HEK293 (cell line): ENCODE measurements at regions not wholly inside any gene's neighbourhood (a gene's known extent, or its start where the extent isn't known, plus 50 kb on each side); places are given as distances from the start of the nearest gene placed in this dataset.

ENCODE experiments used
- CTCF ChIA-PET: fragments of 350-600 bp; formaldehyde crosslinking; extraction: SDS; loops from one replicate; lab custom pipeline; 2021; ENCODE audit warnings: antibody characterized with exemption; lab: Yijun Ruan, JAX
- POLR2A ChIA-PET: fragments of 300-600 bp; formaldehyde crosslinking; extraction: SDS; loops from one replicate; lab custom pipeline; 2020; ENCODE audit warnings: antibody characterized with exemption, inconsistent platforms; lab: Yijun Ruan, JAX
- H3K27ac ChIP-seq: fragments of 200-500 bp; sonication (Bioruptor generic); 2 replicates; pipeline ENCODE4 v1.5.1; 2014; ENCODE audit warnings: low read depth, low read length, control low read depth, inconsistent platforms; ENCODE audit errors: extremely low read depth
- H3K36me3 ChIP-seq, 2 experiments: fragments of 200-500 bp in 1 of 2; sonication (Bioruptor generic) in 1 of 2; 1 replicate in 1 of 2; 2 replicates in 1 of 2; pipeline ENCODE4 v1.5.1; 2014 to 2017; ENCODE audit warnings: inconsistent platforms in 2 of 2, low read length in 2 of 2; ENCODE audit not compliant: control insufficient read depth in 2 of 2, insufficient read depth in 1 of 2
- H3K4me1 ChIP-seq: fragments of 200-500 bp; sonication (Bioruptor generic); 2 replicates; pipeline ENCODE4 v1.5.1; 2014; ENCODE audit warnings: mild to moderate bottlenecking, low read length, inconsistent platforms; ENCODE audit not compliant: control insufficient read depth, insufficient read depth
- H3K4me3 ChIP-seq: 2 replicates; pipeline ENCODE4 v1.5.1; 2011; ENCODE audit warnings: low read depth, mild to moderate bottlenecking, control low read depth, low read length, moderate library complexity
- H3K9me3 ChIP-seq: fragments of 200-500 bp; sonication (Bioruptor generic); 2 replicates; pipeline ENCODE4 v1.5.1; 2014; ENCODE audit warnings: low read depth, low read length, inconsistent platforms; ENCODE audit not compliant: control insufficient read depth, insufficient read depth
- EGR2 ChIP-seq: fragments of 450-650 bp; formaldehyde crosslinking; IDR thresholded peaks from 2 replicates; pipeline ENCODE4 v1.5.1; 2016; ENCODE audit warnings: low read depth, missing biosample characterization, missing genetic modification characterization
- GLIS1 ChIP-seq: fragments of 450-650 bp; formaldehyde crosslinking; IDR thresholded peaks from 2 replicates; pipeline ENCODE4 v1.5.1; 2016; ENCODE audit warnings: missing biosample characterization, missing genetic modification characterization
- KLF16 ChIP-seq: fragments of 450-650 bp; formaldehyde crosslinking; IDR thresholded peaks from 2 replicates; pipeline ENCODE4 v1.5.1; 2017; ENCODE audit warnings: missing biosample characterization, missing genetic modification characterization
- SP2 ChIP-seq: fragments of 450-650 bp; formaldehyde crosslinking; IDR thresholded peaks from 2 replicates; pipeline ENCODE4 v1.5.1; 2016; ENCODE audit warnings: missing biosample characterization, missing genetic modification characterization
- ZBTB20 ChIP-seq: fragments of 450-650 bp; formaldehyde crosslinking; IDR thresholded peaks from 2 replicates; pipeline ENCODE4 v1.5.1; 2016; ENCODE audit warnings: missing biosample characterization, missing genetic modification characterization
- ZBTB7A ChIP-seq: fragments of 450-650 bp; formaldehyde crosslinking; IDR thresholded peaks from 2 replicates; pipeline ENCODE4 v1.5.1; 2016; ENCODE audit warnings: low read depth, missing biosample characterization, missing genetic modification characterization
- ZNF155 ChIP-seq: fragments of 450-650 bp; formaldehyde crosslinking; IDR thresholded peaks from 2 replicates; pipeline ENCODE4 v1.5.1; 2016; ENCODE audit warnings: missing biosample characterization, missing genetic modification characterization
- ZNF16 ChIP-seq: fragments of 450-650 bp; formaldehyde crosslinking; IDR thresholded peaks from 2 replicates; pipeline ENCODE4 v1.5.1; 2016; ENCODE audit warnings: low read depth, missing biosample characterization, missing genetic modification characterization
- ZNF174 ChIP-seq: fragments of 450-650 bp; formaldehyde crosslinking; IDR thresholded peaks from 2 replicates; pipeline ENCODE4 v1.5.0; 2017; ENCODE audit warnings: missing biosample characterization, mild to moderate bottlenecking, missing genetic modification characterization
- ZNF175 ChIP-seq: fragments of 450-650 bp; formaldehyde crosslinking; IDR thresholded peaks from 2 replicates; pipeline ENCODE4 v1.5.1; 2016; ENCODE audit warnings: missing biosample characterization, missing genetic modification characterization
- ZNF2 ChIP-seq: fragments of 450-650 bp; formaldehyde crosslinking; IDR thresholded peaks from 2 replicates; pipeline ENCODE4 v1.5.1; 2016; ENCODE audit warnings: missing biosample characterization, missing genetic modification characterization
- ZNF221 ChIP-seq: fragments of 450-650 bp; formaldehyde crosslinking; IDR thresholded peaks from 2 replicates; pipeline ENCODE4 v1.5.1; 2017; ENCODE audit warnings: missing biosample characterization, missing genetic modification characterization, borderline replicate concordance
- ZNF292 ChIP-seq: fragments of 450-650 bp; formaldehyde crosslinking; IDR thresholded peaks from 2 replicates; pipeline ENCODE4 v1.5.1; 2016; ENCODE audit warnings: low read depth, missing biosample characterization, missing genetic modification characterization, borderline replicate concordance
- ZNF302 ChIP-seq: fragments of 450-650 bp; formaldehyde crosslinking; IDR thresholded peaks from 2 replicates; pipeline ENCODE4 v1.5.1; 2016; ENCODE audit warnings: missing biosample characterization, missing genetic modification characterization, low read depth
- ZNF341 ChIP-seq: fragments of 450-650 bp; formaldehyde crosslinking; IDR thresholded peaks from 2 replicates; pipeline ENCODE4; 2016; ENCODE audit warnings: low read depth, missing biosample characterization, missing genetic modification characterization
- ZNF366 ChIP-seq: fragments of 450-650 bp; formaldehyde crosslinking; conservative IDR thresholded peaks from 2 replicates; pipeline ENCODE4 v1.5.1; 2016; ENCODE audit warnings: missing biosample characterization, missing genetic modification characterization
- ZNF391 ChIP-seq: fragments of 450-650 bp; formaldehyde crosslinking; IDR thresholded peaks from 2 replicates; pipeline ENCODE4 v1.5.1; 2016; ENCODE audit warnings: low read depth, missing biosample characterization, missing genetic modification characterization, borderline replicate concordance
- ZNF521 ChIP-seq: fragments of 450-650 bp; formaldehyde crosslinking; IDR thresholded peaks from 2 replicates; pipeline ENCODE4 v1.5.1; 2017; ENCODE audit warnings: missing biosample characterization, mild to moderate bottlenecking, missing genetic modification characterization
- ZNF658 ChIP-seq: fragments of 450-650 bp; formaldehyde crosslinking; IDR thresholded peaks from 2 replicates; pipeline ENCODE4; 2016; ENCODE audit warnings: missing biosample characterization, missing genetic modification characterization
- ZNF670 ChIP-seq: fragments of 450-650 bp; formaldehyde crosslinking; IDR thresholded peaks from 2 replicates; pipeline ENCODE4 v1.5.1; 2016; ENCODE audit warnings: missing biosample characterization, missing genetic modification characterization, low read depth
- ZNF792 ChIP-seq: fragments of 450-650 bp; formaldehyde crosslinking; IDR thresholded peaks from 2 replicates; pipeline ENCODE4 v1.5.1; 2016; ENCODE audit warnings: missing biosample characterization, missing genetic modification characterization
- ZSCAN16 ChIP-seq: fragments of 450-650 bp; formaldehyde crosslinking; IDR thresholded peaks from 2 replicates; pipeline ENCODE4 v1.5.1; 2016; ENCODE audit warnings: missing biosample characterization, missing genetic modification characterization
- TF ChIP-seq, protein P1 (sequence below): fragments of 450-650 bp; formaldehyde crosslinking; conservative IDR thresholded peaks from 2 replicates; pipeline ENCODE4 v1.5.1; 2016; ENCODE audit warnings: low read depth, missing biosample characterization, missing genetic modification characterization
- TF ChIP-seq, protein P2 (sequence below): fragments of 450-650 bp; formaldehyde crosslinking; IDR thresholded peaks from 2 replicates; pipeline ENCODE4 v1.5.1; 2017; ENCODE audit warnings: missing biosample characterization, missing genetic modification characterization

DNA sequence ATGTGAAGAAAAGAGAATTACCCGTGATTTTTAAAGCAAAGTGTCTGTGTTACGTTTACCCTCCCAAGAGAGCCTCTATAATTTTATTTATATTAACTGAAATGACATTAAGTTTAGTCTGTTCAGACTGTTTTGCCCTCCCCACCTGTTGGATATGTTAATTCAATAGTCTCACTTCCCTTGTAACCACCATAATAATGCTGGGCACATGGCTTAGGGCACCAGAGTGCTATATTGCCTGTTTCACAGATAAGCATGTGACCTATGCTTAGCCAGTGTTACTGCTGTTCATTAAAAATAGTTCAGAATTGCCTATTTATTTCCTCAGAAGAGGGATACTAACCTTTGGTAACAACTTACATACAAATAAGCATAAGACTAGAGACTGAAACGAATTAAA is 446.2 kb downstream of the FAT4 start:
- ChIA-PET POLR2A (no interaction called here), CTCF (no interaction called here)
- no peak overlapping the region for H3K27ac ChIP-seq

DNA sequence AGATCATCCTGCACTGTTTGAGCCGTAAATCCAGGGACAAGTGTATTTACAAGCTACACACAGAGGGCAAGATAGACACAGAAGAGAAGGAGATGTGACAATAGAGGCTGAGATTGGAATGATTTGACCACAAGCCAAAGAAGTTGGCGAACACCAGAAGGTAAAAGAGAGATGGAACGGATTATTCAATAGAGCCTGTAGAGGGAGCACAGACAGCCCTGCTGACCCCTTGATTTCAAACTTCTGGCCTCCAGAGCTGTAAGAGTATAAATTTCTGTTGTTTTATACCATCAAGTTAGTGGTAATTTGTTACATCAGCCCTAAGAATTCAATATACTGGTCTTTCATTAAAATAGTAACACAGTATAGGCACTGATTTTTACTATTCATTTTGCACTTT is 447.8 kb downstream of the FAT4 start:
- CTCF ChIA-PET = interaction anchor here (0.6 to 1.7 kb wide), 2 partner anchors 11 to 158 kb away, joined by 3 to 4 read pairs; no protein-coding TSS in a partner anchor

More for the DNA sequence above, 446.2 kb downstream of the FAT4 start:
- H3K4me3 ChIP-seq = no peak overlapping the region
- no peaks in the 10 kb centered on the region for H3K36me3 ChIP-seq
- no peaks in the 10 kb centered on the region for H3K4me1 ChIP-seq
- no peaks in the 10 kb centered on the region for H3K9me3 ChIP-seq
- TF ChIP-seq ZNF341 (tag by site-specific recombination) (no peak), ZNF521 (no peak), ZNF174 (tag by site-specific recombination) (no peak), ZBTB20 (tag by site-specific recombination) (no peak), ZNF658 (tag by site-specific recombination) (no peak), SP2 (tag by site-specific recombination) (no peak), ZNF792 (tag by site-specific recombination) (no peak)

More for the DNA sequence above, 447.8 kb downstream of the FAT4 start:
- Histone ChIP-seq H3K9me3 (no peaks in the 10 kb centered on the region), H3K27ac (no peak overlapping the region), H3K4me1 (no peaks in the 10 kb centered on the region), H3K4me3 (no peak overlapping the region), H3K36me3 (no peaks in the 10 kb centered on the region)
- TF ChIP-seq ZBTB7A (no peak), ZNF292 (tag by site-specific recombination) (no peak), ZNF155 (tag by site-specific recombination) (no peak), ZNF670 (tag by site-specific recombination) (no peak), KLF16 (tag by site-specific recombination) (no peak), EGR2 (tag by site-specific recombination) (no peak), ZNF302 (tag by site-specific recombination) (no peak), ZNF221 (tag by site-specific recombination) (no peak), ZSCAN16 (tag by site-specific recombination) (no peak), ZNF391 (no peak), GLIS1 (tag by site-specific recombination) (no peak), ZNF175 (tag by site-specific recombination) (no peak), ZNF16 (tag by site-specific recombination) (no peak), ZNF366 (tag by site-specific recombination) (no peak), ZNF2 (tag by site-specific recombination) (no peak)
- TF ChIP-seq, protein P1, sequence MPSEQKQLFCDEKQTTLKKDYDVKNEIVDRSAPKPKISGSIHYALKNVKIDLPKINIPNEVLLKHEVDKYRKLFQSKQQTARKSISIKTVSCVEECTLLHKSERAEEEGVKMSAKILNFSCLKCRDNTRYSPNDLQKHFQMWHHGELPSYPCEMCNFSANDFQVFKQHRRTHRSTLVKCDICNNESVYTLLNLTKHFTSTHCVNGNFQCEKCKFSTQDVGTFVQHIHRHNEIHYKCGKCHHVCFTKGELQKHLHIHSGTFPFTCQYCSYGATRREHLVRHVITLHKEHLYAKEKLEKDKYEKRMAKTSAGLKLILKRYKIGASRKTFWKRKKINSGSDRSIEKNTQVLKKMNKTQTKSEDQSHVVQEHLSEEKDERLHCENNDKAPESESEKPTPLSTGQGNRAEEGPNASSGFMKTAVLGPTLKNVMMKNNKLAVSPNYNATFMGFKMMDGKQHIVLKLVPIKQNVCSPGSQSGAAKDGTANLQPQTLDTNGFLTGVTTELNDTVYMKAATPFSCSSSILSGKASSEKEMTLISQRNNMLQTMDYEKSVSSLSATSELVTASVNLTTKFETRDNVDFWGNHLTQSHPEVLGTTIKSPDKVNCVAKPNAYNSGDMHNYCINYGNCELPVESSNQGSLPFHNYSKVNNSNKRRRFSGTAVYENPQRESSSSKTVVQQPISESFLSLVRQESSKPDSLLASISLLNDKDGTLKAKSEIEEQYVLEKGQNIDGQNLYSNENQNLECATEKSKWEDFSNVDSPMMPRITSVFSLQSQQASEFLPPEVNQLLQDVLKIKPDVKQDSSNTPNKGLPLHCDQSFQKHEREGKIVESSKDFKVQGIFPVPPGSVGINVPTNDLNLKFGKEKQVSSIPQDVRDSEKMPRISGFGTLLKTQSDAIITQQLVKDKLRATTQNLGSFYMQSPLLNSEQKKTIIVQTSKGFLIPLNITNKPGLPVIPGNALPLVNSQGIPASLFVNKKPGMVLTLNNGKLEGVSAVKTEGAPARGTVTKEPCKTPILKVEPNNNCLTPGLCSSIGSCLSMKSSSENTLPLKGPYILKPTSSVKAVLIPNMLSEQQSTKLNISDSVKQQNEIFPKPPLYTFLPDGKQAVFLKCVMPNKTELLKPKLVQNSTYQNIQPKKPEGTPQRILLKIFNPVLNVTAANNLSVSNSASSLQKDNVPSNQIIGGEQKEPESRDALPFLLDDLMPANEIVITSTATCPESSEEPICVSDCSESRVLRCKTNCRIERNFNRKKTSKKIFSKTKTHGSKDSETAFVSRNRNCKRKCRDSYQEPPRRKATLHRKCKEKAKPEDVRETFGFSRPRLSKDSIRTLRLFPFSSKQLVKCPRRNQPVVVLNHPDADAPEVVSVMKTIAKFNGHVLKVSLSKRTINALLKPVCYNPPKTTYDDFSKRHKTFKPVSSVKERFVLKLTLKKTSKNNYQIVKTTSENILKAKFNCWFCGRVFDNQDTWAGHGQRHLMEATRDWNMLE (tag by site-specific recombination) = no peak
- TF ChIP-seq, protein P2, sequence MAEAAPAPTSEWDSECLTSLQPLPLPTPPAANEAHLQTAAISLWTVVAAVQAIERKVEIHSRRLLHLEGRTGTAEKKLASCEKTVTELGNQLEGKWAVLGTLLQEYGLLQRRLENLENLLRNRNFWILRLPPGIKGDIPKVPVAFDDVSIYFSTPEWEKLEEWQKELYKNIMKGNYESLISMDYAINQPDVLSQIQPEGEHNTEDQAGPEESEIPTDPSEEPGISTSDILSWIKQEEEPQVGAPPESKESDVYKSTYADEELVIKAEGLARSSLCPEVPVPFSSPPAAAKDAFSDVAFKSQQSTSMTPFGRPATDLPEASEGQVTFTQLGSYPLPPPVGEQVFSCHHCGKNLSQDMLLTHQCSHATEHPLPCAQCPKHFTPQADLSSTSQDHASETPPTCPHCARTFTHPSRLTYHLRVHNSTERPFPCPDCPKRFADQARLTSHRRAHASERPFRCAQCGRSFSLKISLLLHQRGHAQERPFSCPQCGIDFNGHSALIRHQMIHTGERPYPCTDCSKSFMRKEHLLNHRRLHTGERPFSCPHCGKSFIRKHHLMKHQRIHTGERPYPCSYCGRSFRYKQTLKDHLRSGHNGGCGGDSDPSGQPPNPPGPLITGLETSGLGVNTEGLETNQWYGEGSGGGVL = no peak
- POLR2A ChIA-PET = no interaction called here
